ENCODE measurements at regions not wholly inside any gene's neighbourhood (a gene's known extent, or its start where the extent isn't known, plus 50 kb on each side); places are given as distances from the start of the nearest gene placed in this dataset.
"Not testable (repeated sequence)": the region's sequence is repeated elsewhere in the genome, so short reads cannot be mapped to it uniquely, and the experiment has no call there.

DNA sequence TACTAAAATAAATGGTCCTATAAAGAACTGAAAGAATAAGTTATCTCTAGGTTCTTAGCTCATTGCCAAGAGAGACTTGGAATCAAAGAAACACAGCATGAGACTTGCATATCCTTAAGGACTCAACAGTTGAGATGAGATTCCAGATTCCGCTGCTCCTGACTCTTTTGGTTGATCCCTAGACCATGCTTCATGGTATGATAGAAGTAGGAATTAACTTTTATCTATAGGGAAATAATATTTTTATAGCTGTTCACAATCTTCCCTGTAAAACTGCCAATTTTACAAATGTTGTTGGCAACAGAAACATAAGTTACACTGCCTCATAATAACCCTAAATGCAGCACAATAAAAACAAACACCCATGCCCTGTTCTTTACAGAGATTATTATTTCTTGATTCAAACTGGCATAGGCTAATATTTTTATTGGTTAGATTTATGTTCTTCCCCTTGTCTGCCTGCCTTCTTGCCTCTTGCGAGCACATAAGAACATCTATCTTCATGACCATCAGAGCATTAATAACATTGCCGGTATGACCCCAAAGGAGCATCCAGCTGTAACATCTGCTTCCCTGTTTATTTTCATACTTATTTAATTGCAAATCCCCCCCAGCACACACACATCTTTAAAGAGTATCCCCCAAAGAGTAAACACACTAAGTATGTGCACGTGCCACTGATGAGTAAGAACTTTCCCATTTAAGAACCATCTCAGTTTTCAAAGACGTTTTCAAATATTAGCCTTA is 735.7 kb upstream of the SLC8A1 start:
- no peak for DNase-seq

DNA sequence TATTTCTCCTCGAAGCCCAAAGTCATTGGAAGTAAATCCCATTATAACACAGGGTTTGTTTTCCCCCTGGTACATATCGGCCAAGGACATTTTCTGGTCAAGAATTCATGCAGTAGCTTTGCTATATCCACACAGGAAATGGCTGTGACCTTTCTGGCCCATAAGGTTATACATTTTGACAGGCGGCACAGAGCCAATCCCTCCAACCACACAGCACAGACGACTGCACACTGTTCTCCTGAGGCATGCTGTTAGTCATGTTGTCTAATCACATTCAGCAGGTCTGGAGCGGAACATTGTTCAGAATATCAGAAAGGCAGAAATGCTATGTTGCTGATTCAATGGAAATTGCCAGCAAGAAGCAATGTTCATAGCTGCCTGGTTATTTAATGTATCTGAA is 742.3 kb upstream of the SLC8A1 start:
- DNase-seq: no peak

DNA sequence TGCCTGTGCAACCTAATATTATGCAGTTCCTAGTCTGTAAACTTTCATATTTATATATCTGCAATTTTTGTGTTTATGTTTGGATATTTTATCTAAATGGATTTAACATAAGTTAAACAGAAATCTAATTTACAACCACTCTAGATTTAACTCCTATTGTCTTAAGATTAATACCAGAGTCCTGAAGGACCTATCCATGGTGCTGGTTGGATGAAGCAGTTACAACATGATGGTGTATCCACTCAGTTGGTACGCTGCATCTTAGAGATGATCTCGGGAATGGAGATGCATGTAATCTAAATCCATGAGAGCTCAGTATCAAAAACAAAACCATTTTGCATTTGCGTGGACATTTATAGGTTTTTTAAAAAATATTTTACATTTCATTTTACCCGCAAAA is 745.9 kb upstream of the SLC8A1 start:
- DNase-seq: no peak

DNA sequence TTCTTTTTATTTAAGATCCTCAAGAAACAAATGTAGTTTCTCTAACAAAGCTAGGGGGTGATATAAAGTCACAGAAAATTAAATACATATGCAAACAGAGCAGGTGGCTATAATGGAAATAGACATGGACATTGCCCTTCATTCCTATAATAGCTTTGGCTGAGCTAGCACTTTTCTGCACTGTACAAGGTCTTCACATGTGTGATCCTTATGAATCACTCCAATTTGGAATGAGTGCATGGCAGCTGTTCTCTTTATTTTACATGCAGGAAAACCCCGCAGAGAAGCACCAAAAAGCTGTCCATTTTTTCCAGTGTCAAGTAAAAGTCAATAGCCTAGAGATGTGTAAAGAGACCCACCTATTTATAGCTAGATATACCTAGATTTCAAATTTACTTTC is 747.4 kb upstream of the SLC8A1 start:
- no peak for DNase-seq

DNA sequence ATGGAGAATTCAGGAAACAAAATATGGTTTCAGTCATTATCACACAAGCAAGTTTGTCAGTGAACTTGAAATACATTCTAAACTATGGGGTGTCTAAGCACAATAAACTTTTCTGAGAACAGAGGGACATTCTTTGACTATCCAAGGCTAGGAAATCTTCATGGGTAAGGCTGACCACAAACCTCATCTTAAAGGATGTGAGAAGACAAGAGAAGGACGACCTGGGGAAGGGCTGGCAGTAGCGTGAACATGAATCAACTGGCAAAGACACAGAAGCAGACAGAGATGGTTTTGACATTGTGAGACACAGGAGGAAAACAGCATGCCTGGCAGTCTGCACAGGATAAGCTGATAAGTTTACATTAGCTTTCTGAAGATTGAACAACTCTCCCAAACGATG is 752.4 kb upstream of the SLC8A1 start:
- no peak for DNase-seq

DNA sequence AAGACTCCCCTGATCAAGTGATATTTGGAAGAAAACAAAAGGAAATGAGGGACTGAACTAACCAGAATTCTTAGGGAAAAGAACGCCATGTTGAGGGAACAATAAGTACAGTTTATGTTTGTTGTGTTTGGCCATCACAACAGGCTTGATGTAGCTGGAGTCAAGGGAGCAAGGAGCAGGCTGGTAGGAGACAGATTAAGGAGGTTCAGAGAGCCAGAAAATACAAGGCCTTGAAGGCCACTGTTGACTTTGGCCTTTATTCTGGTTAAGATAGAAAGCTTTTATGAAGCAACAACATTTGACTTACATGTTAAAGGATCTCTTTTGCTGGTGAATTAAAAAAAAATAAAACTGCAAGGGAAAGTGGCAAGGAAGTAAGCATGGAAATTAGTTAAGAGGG is 754.1 kb upstream of the SLC8A1 start:
- DNase-seq: no peak

DNA sequence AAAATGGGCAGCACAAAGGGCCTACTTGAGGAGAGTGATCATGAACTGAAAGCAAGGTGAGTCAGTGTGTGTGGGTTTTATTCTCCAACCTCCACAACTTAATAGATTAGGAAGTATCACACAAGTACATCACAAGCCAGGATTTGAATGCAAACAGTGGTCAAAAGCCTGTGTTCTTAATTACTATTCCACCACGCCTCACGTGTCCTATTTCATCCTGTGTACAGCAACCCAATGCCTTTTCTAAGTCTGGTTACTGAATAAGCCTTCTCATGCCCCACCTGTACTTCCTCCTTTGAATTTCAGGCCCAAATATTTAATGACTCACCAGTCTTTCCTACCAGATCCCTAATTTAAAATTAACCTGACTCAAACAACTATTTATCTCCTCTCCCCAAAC is 755.7 kb upstream of the SLC8A1 start:
- no peak for DNase-seq

DNA sequence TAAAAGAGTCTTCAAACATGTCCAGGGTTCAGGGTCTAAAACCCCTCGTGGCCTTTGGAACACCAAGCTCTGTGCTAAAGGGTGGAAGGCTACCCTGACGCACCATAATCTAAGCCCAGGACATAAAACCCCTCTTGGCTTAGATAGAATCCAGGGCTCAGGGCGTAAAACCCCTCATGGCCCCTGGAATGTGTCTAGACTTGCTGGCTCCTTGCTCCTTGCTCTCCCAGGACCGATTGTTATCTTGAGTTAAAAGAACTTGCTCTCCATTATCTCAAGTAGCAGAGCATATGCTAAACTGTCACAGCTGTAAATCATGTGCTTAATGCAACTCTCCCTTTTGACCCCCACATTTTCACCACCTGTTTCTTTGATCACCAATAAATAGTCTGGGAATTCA is 758.1 kb upstream of the SLC8A1 start:
- not testable (repeated sequence) for DNase-seq

DNA sequence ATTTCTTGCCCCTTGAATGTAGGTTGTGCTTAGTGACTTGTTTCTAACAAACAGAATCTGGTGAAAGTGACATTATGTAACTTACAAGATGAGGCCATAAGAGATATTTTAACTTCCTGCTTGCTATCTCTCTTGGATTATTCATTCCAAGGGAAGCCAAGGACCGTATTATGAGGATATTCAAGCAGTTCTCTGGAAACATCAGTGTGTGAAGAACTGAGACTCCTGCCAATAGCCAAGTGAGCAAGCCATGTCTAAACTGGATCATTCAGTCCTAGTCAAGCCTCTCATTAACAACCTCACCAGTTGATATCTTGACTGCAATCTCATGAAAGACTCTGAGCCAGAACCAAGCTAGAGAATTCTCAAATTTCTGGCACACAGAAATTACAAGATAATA is 765.1 kb upstream of the SLC8A1 start:
- DNase-seq: no peak

DNA sequence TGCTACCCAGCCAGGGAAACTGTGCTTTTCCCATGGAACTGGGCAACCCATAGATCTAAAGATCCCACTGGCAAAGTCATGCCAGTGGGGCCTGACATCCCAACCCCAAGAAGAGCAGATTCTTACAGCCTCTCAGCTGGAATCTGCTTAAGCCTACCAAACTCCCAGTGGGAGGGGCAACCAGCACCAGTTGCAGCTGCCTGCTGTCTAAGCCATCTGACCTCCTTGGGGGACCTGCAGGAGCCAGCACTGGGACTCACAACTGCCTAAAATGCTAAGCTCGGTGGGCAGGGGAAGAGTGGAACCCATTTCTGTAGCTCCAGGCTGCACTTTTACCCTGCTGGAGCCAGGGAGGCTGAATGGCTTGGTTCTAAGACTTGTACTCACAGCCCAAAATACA is 770.7 kb upstream of the SLC8A1 start:
- no peak for DNase-seq

DNA sequence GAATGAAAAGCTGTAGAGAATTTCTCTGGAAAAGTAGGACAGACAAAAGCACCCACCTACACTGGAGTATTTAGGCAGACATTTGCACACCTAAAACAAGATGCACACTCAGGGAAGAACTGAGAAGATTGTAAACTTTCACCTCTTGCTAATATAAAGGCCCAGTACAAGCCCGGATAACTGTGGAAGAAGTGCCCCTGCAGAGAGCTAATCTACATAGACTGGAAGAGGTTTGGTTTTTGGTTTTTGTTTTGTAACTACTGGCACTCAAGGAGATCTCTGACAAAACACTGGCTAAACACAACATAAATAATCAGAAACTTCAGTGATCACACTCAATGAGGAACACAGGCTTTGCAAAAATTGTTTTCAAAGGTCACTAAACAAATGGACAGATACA is 782.2 kb upstream of the SLC8A1 start:
- DNase-seq: no peak

DNA sequence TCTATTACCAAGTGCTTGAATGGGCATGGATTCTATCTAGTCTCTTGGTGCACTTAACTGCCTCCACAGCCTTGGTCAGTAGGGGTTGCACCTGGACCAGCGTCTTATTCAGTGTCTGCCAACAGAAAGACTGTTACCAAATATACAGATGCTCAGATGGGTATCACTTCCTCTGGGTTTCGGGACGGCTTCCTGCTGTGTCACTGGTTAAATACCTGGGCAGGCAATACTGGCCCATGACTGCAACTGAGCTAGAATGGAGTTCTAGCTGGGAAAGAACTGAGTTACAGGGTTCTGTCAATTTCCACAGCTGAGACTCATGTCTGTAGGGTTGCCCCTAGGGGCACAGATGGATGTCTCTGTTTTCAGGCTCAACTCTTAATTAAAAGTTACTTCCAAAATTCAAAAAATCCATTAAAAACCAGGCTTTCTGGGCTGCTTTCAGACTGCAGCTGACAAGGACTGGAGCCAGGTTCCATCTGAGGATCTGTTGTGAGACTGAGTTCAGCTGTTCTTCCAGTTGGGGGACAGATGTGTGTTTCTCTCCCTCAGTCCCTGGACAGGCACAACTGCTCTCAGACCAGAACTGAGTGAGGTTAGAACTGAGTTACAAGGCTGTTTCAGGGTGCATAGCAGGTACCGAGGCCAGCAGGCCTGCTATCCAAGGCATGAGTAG is 789.6 kb upstream of the SLC8A1 start:
- DNase-seq: no peak

DNA sequence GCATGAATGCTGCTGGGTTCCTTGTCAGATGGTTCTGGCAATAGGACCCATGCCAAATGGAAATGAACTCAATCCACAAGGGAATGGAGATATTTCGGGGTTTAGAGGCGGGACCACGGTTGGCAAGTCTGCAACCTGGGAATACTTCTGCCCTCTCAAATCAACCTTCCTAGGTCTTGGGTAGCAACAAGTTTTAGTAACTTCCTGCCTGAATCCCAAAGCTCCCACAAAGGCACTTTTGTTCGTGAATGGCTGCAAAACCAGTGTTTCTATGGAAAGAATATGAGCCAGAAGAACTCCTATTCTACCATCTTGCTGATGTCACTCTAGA is 790.1 kb upstream of the SLC8A1 start:
- DNase-seq: no peak

DNA sequence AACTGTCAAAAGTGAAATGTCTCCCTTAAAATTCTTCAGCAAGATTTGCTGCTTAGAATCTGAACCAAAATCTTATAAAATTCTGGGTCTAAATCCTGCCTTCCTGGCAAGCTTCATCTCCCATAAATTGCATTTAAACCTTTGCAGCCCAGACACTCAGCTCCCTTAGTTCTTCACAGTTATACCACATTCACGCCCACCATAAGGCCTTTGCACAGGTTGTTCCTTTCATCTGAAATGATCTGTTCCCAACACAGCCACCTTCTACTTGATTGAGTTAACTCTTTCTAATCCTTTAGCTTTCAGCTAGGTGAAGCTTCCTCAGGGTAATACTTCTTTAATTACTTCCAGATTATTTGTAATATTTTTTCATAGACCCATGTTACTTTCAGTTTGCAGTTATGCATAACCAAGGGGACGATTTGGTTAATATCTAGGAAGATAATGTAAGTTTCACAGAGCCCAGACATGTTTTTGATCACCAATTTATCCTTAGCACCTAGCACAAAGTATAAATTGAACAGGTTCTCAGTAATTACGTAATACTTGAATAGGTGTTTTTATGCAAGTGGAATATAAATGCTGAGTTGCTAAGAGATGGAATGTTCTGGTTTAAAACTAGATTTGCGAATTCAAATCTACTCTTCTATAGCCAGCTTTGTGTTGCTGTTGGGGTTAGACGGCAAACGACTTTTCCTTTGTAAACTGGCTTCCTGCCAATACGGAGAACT is 779.7 kb upstream of the PKDCC start:
- DNase-seq: no peak

DNA sequence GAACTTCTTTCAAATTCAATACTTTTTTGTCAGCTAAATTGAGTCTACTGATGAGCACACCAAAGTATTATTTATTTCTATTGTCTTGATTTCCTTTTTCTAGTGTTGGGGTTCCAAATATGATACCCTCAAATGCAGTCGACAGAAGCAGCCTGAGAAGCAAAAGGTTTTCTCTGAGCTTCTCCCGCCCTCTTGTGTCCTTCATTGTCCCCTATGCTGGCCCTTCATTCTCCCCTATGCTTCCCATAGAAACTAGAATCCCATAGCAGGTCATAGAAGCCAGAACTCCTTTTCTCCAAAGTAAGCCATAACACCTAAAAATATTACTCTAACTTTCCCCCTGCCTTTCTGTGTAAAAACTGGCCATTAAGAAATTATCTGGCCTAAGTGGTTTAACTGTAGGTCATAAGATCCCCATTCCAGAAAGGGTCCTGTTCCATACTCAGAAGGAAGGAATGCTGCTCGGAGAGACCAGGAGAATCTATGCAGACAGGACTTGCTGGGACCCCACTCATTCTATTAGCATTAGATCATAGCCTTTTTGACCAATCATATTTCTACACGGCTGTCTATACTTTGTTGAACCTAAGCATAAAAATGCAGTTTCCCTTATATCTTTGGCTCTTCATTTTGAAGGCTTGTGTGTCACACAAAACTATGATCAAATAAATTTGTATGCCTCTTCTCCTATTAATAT is 764.6 kb upstream of the PKDCC start:
- no peak for DNase-seq

DNA sequence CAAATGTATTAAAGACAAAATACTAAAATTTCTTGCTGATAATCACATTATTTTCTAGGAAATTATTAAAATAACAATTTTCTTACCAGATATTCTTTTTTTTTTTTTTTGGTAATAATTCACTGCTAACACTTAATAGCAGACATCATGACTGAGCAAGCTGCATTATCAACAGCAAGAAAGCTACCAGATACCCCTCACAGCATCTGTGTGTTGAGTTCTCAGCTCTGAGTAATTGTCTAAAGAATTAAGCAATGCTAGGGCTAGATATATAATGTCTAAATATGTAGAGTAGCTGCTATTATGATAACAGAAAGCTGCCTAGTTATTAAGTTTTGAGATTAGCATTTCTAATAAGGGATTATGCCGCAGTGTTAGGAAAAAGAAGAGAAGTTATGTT is 754.3 kb upstream of the PKDCC start:
- DNase-seq: no peak

DNA sequence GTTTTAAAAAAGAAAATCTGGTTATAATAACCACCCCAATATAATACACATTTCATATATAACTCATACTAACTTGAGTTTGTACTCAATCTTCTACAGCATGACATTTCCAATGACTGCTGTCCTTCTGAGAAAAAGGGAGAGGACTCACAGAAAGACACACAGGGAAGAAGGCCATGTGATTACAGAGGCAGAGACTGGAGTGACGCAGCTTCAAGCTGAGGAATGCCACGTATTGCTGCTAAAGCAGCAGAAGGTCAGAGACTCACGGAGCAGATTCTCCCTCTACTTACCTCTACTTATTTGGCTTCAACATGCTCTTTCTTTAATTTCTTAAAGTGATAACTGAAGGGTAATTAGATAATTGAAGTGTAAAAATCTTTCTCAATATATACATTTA is 753.5 kb upstream of the PKDCC start:
- no peak for DNase-seq

DNA sequence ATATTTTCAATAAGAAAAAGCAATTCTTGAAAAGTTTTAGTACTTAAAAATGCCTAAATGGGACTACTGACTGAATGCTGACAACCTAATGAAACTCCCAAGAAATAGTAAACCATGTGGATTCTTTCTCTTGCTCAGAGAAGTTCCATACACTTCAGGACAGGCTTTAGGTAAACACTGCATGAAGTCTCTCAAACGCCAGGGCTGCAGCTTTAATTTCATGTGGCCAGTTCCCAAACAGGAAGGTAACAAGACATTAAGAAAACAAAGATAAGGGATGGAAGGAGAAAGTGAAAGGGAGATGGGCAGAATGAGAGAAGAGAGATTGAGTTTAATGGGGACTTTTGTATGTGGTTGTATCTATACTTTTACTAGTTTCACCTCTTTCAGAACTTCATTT is 734.7 kb upstream of the PKDCC start:
- DNase-seq: no peak

DNA sequence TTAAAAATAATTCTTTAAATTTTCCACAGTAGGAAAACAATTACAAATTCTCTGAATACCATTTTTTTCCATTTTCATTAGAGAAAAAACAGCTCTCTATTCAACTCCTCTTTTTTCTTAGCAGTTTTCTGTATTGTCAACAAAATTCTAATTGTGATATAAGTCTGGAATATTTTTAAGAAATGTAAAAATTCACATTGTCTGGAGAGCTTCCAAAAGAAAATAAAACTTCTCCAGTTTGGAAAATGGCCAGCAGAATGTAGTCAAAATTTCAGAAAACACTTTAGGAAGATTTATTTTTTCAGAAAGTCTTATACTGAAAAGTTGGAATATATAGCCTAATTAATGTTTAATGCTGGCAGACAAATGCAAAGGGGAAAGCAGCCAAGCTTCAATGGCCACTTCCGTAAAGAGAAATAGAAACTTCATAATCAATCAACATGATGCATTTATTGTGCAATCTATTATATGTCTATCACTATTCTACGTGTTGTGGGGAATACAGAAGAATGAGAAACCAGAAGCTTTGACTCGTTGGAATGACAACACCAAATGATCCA is 733.2 kb upstream of the PKDCC start:
- no peak for DNase-seq

DNA sequence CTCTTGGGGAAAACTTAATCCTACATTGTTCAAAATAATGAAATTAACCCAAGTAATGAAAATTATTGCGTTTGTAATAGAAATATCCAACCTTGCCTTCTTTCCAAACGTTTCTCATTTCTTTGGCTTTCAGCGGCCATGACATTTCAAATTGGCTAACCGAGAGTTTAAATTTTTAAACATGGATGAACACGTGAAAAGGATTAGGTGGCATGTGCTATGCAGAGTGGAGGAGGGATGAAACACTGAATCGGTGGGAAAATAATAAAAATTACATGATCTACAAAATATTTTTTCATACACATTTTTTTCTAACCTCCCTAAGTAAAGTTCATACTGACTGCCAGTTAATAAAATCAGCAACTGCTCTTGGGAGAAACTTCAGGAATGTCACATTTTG is 728.4 kb upstream of the PKDCC start:
- no peak for DNase-seq

DNA sequence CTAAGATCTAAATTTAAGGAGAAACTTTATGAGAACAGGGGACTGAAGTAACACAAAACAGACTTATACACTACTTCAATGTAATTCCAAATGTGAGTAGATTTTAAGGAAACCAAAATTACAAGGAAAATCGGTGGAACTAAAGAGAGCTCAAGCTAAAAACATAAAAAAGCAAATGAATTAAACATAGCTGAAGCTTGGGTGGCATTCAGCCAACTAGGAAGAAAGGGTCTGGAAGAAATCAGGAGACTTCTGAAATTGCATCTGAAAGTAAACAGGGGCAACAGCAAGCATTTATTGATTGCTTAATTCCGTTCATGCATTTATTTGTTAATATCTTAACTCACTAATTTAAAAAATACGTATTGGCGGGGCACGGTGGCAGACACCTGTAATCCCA is 727.3 kb upstream of the PKDCC start:
- DNase-seq: no peak

DNA sequence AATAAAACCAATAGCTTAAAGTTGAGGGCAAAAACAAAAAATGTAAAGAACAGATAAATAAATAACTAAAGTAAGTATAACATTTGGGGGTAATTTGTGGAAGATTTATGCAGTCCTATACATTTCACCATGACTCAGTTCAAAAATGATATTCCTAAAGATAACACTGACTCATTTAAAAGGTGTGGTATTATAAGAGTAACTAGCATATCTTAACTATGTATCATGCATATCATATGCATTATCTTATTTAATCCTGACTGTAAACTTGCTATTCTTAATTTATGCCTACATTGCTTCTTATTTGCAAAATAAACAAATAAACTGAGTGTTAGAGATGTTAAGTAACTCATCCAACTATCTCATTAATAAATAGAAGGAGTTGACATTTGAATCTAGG is 726.5 kb upstream of the PKDCC start:
- DNase-seq: no peak

DNA sequence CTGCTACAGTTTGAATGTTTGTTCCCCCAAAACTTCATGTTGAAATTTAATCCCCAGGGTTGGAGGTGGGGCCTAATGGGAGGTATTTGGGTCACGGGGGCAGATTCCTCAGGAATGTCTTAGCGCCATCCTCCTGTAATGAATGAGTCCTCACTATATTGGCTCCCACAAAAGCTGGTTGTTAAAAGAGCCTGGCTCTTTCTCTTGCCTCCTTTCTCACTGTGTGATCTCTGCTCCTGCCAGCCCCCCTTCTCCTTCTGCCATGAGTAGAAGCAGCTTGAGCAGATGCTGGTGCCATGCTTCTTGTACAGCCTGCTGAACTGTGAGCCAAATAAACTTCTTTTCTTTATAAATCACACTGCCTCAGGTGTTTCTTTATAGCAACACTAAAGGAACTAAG is 721.0 kb upstream of the PKDCC start:
- no peak for DNase-seq

DNA sequence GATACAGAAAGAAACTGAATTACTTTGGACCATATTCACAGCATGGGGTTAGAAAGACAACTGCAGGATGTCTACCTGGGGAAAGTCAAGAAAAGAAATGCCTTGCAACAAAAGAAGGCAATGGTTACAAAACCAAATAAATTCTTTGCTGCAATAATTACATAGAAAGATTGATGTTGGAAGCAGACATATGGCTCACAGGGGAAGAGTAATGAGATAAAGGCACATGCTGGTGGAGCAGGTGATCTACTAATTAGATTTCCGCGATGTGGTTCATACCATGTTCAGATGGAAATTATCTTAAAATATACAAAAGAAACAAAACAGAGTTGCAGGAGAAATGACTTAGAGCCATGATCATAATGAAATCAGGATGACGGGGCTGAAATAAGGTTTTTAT is 718.8 kb upstream of the PKDCC start:
- DNase-seq: no peak
